Neural crest cell (in vitro differentiated cells): ENCODE measurements at regions not wholly inside any gene's neighbourhood (a gene's known extent, or its start where the extent isn't known, plus 50 kb on each side); places are given as distances from the start of the nearest gene placed in this dataset.
"Not testable (repeated sequence)": the region's sequence is repeated elsewhere in the genome, so short reads cannot be mapped to it uniquely, and the experiment has no call there.

Experiments used
- DNase-seq: peaks from one replicate; pipeline ENCODE4 v3.0.0; 2021; ENCODE audit warnings: low read depth, mixed read lengths, low spot score
- H3K27ac Mint-ChIP-seq: one replicate; pipeline ENCODE4 v1.8.0; 2021; ENCODE audit warnings: mild to moderate bottlenecking, mixed read lengths; ENCODE audit not compliant: unreplicated experiment
- H3K27me3 Mint-ChIP-seq: 2 replicates; pipeline ENCODE4 v1.8.0; 2021; ENCODE audit warnings: low read depth, mild to moderate bottlenecking, mixed read lengths
- H3K36me3 Mint-ChIP-seq: 2 replicates; pipeline ENCODE4 v1.8.0; 2021; ENCODE audit warnings: low read depth, mild to moderate bottlenecking, mixed read lengths
- H3K4me1 Mint-ChIP-seq: 2 replicates; pipeline ENCODE4 v1.8.0; 2021; ENCODE audit warnings: mixed read lengths
- H3K4me3 Mint-ChIP-seq: one replicate; pipeline ENCODE4 v1.8.0; 2021; ENCODE audit warnings: mild to moderate bottlenecking, mixed read lengths
- H3K9me3 Mint-ChIP-seq: 2 replicates; pipeline ENCODE4 v1.8.0; 2021; ENCODE audit warnings: mixed read lengths
- CTCF ChIP-seq: fragments of 200-600 bp; sonication (generic); conservative IDR thresholded peaks from 2 replicates; pipeline ENCODE4 v1.5.0; 2021; ENCODE audit warnings: antibody characterized with exemption, mild to moderate bottlenecking

DNA sequence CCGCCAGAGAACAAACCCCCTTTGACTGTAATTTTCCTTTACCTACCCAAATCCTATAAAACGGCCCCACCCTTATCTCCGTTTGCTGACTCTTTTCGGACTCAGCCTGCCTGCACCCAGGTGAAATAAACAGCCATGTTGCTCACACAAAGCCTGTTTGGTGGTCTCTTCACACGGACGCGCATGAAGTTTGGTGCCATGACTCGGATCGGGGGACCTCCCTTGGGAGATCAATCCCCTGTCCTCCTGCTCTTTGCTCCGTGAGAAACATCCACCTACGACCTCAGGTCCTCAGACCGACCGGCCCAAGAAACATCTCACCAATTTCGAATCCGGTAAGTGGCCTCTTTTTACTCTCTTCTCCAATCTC is 52.1 kb upstream of the FAM124A start:
- H3K4me1 Mint-ChIP-seq, H3K9me3 Mint-ChIP-seq, H3K4me3 Mint-ChIP-seq, DNase-seq, H3K27ac Mint-ChIP-seq, H3K36me3 Mint-ChIP-seq: not testable (repeated sequence)
- peaks cover 77% of the 10 kb centered on the region for H3K27me3 Mint-ChIP-seq

GRCh38 chr13:51169303-51170127 is 52.7 kb upstream of the FAM124A start:
- not testable (repeated sequence) for H3K27ac Mint-ChIP-seq, H3K4me1 Mint-ChIP-seq, H3K9me3 Mint-ChIP-seq, DNase-seq, H3K4me3 Mint-ChIP-seq, H3K36me3 Mint-ChIP-seq
- H3K27me3 Mint-ChIP-seq = peaks cover 79% of the 10 kb centered on the region

DNA sequence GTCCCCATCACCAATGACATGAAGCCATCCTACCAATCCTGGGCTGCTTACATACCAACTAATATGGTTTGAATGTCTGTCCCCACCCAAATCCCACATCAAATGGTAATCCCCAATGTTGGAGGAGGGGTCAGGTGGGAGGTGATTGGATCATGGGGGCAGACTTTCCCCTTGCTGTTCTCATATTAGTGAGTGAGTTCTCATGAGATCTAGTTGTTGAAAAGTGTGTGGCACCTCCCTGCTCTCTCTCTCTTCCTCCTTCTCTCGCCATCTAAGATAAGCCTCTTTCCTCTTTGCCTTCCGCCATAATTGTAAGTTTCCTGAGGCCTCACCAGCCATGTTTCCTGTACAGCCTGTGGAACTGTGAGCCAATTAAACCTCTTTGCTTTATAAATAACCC is 53.6 kb upstream of the FAM124A start:
- Mint-ChIP-seq H3K27me3 (peaks cover 74% of the 10 kb centered on the region), H3K4me1 (peaks cover 6% of the 10 kb centered on the region), H3K4me3 (no peak overlapping the region), H3K9me3 (peaks cover 4% of the 10 kb centered on the region), H3K36me3 (peaks cover 4% of the 10 kb centered on the region), H3K27ac (no peak overlapping the region)
- DNase-seq = no peak
- no peak for TF ChIP-seq CTCF

GRCh38 chr13:51167393-51168191 is 54.6 kb upstream of the FAM124A start:
- no peak for TF ChIP-seq CTCF
- peaks cover 6% of the 10 kb centered on the region for H3K4me1 Mint-ChIP-seq
- H3K36me3 Mint-ChIP-seq = peaks cover 4% of the 10 kb centered on the region
- H3K4me3 Mint-ChIP-seq = no peak overlapping the region
- peaks cover 67% of the 10 kb centered on the region for H3K27me3 Mint-ChIP-seq
- no peak overlapping the region for H3K27ac Mint-ChIP-seq
- DNase-seq = no peak
- peaks cover 4% of the 10 kb centered on the region for H3K9me3 Mint-ChIP-seq

- no peak for DNase-seq
- peaks cover 4% of the 10 kb centered on the region for H3K9me3 Mint-ChIP-seq
- peaks cover 19% of the 10 kb centered on the region for H3K27me3 Mint-ChIP-seq
- H3K36me3 Mint-ChIP-seq = no peaks in the 10 kb centered on the region
- no peak overlapping the region for H3K4me3 Mint-ChIP-seq
- H3K4me1 Mint-ChIP-seq = peaks cover 4% of the 10 kb centered on the region
- TF ChIP-seq CTCF = no peak
- no peak overlapping the region for H3K27ac Mint-ChIP-seq
These were observed 51.6 kb upstream of the C13orf42 start for GRCh38 chr13:51162701-51163100.
